HEK293 (cell line): ENCODE measurements at regions not wholly inside any gene's neighbourhood (a gene's known extent, or its start where the extent isn't known, plus 50 kb on each side); places are given as distances from the start of the nearest gene placed in this dataset.

ENCODE experiments used
- ZNF248 ChIP-seq: fragments of 450-650 bp; formaldehyde crosslinking; IDR thresholded peaks from 2 replicates; pipeline ENCODE4 v1.5.1; 2017; ENCODE audit warnings: missing biosample characterization, missing genetic modification characterization
- TF ChIP-seq, protein P1 (sequence below): fragments of 450-650 bp; formaldehyde crosslinking; IDR thresholded peaks from 2 replicates; pipeline ENCODE4 v1.5.1; 2016; ENCODE audit warnings: missing biosample characterization, missing genetic modification characterization
- TF ChIP-seq, protein P2 (sequence below): fragments of 450-650 bp; formaldehyde crosslinking; IDR thresholded peaks from 2 replicates; pipeline ENCODE4 v1.5.1; 2016; ENCODE audit warnings: missing biosample characterization, missing genetic modification characterization

- no peak for TF ChIP-seq ZNF248 (tag by site-specific recombination)
- TF ChIP-seq, protein P1, sequence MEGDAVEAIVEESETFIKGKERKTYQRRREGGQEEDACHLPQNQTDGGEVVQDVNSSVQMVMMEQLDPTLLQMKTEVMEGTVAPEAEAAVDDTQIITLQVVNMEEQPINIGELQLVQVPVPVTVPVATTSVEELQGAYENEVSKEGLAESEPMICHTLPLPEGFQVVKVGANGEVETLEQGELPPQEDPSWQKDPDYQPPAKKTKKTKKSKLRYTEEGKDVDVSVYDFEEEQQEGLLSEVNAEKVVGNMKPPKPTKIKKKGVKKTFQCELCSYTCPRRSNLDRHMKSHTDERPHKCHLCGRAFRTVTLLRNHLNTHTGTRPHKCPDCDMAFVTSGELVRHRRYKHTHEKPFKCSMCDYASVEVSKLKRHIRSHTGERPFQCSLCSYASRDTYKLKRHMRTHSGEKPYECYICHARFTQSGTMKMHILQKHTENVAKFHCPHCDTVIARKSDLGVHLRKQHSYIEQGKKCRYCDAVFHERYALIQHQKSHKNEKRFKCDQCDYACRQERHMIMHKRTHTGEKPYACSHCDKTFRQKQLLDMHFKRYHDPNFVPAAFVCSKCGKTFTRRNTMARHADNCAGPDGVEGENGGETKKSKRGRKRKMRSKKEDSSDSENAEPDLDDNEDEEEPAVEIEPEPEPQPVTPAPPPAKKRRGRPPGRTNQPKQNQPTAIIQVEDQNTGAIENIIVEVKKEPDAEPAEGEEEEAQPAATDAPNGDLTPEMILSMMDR, result no peak
- TF ChIP-seq, protein P2, sequence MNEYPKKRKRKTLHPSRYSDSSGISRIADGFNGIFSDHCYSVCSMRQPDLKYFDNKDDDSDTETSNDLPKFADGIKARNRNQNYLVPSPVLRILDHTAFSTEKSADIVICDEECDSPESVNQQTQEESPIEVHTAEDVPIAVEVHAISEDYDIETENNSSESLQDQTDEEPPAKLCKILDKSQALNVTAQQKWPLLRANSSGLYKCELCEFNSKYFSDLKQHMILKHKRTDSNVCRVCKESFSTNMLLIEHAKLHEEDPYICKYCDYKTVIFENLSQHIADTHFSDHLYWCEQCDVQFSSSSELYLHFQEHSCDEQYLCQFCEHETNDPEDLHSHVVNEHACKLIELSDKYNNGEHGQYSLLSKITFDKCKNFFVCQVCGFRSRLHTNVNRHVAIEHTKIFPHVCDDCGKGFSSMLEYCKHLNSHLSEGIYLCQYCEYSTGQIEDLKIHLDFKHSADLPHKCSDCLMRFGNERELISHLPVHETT, result no peak
These were observed 70.0 kb downstream of the RTP5 start for GRCh38 chr2:241939541-241939940.
